GM12801 (cell line): ENCODE measurements at regions not wholly inside any gene's neighbourhood (a gene's known extent, or its start where the extent isn't known, plus 50 kb on each side); places are given as distances from the start of the nearest gene placed in this dataset.

Experiments
- TF ChIP-seq, protein P1 (sequence below): IDR thresholded peaks from one replicate; pipeline ENCODE4 v1.5.1; 2011; ENCODE audit warnings: control low read depth; ENCODE audit not compliant: insufficient read length; ENCODE audit errors: extremely low read depth

GRCh38 chr10:59047180-59047579 lies 129.3 kb upstream of the PHYHIPL start:
- TF ChIP-seq, protein P1, sequence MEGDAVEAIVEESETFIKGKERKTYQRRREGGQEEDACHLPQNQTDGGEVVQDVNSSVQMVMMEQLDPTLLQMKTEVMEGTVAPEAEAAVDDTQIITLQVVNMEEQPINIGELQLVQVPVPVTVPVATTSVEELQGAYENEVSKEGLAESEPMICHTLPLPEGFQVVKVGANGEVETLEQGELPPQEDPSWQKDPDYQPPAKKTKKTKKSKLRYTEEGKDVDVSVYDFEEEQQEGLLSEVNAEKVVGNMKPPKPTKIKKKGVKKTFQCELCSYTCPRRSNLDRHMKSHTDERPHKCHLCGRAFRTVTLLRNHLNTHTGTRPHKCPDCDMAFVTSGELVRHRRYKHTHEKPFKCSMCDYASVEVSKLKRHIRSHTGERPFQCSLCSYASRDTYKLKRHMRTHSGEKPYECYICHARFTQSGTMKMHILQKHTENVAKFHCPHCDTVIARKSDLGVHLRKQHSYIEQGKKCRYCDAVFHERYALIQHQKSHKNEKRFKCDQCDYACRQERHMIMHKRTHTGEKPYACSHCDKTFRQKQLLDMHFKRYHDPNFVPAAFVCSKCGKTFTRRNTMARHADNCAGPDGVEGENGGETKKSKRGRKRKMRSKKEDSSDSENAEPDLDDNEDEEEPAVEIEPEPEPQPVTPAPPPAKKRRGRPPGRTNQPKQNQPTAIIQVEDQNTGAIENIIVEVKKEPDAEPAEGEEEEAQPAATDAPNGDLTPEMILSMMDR, result no peak

DNA sequence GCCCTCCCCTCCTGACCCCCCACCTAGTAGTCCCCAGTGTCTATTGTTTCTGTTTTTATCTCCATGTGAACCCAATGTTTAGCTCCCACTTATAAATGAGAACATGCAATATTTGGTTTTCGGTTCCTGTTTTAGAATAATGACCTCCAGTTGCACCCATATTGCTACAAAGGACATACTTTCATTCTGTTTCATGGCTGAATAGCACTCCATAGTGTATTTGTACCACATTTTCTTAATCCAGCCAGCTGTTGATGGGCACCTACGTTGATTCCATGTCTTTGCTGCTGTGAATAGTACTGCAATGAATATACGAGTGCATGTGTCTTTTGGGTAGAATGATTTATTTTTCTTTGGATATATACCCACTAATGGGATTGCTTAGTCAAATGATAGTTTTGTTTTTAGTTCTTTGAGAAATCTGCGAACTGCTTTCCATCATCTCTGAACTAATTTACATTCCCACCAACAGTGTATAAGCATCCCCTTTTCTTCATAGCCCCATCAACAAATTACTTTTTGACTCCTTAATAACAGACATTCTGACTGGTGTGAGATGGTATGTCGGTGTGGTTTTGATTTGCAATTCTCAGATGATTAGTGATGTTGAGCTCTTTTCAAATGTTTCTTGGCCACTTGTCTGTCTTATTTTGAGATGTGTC lies 128.4 kb upstream of the PHYHIPL start:
- TF ChIP-seq, protein P1, result no peak

DNA sequence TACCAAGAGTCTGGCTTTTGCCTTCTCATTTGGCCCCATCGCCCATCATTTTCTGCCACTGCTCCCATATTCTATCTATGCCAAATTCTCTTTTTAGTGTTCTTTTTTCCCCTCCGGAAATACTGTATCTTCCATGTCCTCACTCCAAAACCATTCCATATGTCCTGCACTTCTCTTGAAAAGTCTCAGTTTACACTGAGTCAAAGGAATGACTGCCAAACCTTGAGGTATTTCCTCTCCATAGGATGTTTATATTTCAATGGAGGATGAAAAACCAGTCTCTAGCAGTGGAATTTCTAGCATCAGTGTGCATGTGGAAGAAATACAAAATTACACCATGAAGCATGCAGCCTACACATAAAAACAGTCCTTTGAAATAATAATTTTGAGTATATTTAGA lies 121.4 kb upstream of the PHYHIPL start:
- TF ChIP-seq, protein P1, result no peak

DNA sequence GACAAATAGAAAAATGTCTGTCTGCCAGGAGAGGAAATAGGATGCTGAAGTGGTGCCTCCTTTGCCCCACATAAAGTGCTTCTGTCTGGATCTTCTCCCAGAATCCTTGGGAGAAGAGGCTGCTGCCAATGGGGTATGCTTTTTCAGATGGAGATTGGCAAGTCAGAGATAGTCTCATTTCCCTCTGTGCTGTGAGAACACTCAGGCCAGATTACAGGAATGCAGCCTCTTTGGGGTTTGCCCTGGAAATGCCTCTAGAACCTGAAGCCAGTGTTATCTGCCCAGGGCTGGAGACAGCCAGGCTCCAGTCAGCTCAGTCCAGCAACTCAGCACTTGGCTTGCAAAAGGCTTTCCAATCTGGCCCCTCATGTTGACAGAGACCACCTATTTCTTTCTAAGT lies 119.1 kb upstream of the PHYHIPL start:
- TF ChIP-seq, protein P1, result no peak

DNA sequence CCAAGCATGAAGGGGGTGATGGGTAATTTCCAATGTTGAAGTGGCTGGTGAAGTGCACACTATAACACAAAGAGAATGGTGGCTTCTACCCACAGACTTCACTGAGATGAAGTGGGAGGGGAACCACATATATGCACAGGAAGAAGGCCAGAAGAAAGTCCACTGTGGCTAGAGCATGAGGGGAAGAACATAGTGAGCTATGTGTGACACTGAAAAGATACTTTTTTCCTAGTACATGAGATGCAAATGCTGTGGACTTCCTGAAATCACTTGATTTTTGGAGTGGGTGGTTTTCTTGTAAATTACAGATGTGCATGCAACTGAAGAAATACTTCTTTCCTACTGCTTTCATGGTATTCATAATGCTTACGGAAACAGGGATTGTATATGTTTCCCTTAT lies 115.6 kb upstream of the PHYHIPL start:
- TF ChIP-seq, protein P1, result no peak

- TF ChIP-seq, protein P1, result no peak
Observed at GRCh38 chr10:59063491-59063890, 113.0 kb upstream of the PHYHIPL start.

- TF ChIP-seq, protein P1, result no peak
Observed at GRCh38 chr10:59064080-59064692, 112.3 kb upstream of the PHYHIPL start.
